SK-N-SH (cell line): ENCODE measurements at regions not wholly inside any gene's neighbourhood (a gene's known extent, or its start where the extent isn't known, plus 50 kb on each side); places are given as distances from the start of the nearest gene placed in this dataset.

Source experiments
- JUND ChIP-seq: IDR thresholded peaks from 2 replicates; pipeline ENCODE4 v1.4.0; 2012
- POLR2AphosphoS5 ChIP-seq: IDR thresholded peaks from 2 replicates; pipeline ENCODE4 v1.6.1; 2012; ENCODE audit warnings: low read depth, low read length
- RAD21 ChIP-seq: IDR thresholded peaks from 2 replicates; pipeline ENCODE4 v1.6.1; 2012; ENCODE audit warnings: mild to moderate bottlenecking, low read length
- TF ChIP-seq, protein P1 (sequence below): fragments of 200-600 bp; sonication (generic); IDR thresholded peaks from 2 replicates; pipeline ENCODE4 v1.6.1; 2017; ENCODE audit warnings: antibody characterized with exemption, mild to moderate bottlenecking, moderate library complexity

DNA sequence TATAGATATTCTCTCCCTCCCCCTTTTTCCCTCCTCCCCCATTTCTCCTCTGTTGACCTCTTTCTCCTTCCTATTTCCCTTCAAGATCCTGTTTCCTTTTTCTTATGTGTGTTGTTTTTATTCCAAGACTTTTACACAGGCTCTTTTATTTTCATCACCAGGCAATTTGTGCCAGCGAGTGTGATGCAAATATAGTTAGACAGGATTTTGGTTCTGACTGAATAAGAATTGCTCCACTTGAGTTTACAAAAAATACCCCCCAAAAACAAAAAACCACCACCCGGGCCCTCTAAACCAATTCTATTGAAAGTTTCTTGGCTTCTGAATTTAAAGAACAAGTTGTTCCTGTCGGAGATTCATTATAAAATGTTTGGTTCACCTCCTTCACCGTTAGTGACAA lies 50.9 kb upstream of the MAPK4 start (continued):
- TF ChIP-seq, protein P1, sequence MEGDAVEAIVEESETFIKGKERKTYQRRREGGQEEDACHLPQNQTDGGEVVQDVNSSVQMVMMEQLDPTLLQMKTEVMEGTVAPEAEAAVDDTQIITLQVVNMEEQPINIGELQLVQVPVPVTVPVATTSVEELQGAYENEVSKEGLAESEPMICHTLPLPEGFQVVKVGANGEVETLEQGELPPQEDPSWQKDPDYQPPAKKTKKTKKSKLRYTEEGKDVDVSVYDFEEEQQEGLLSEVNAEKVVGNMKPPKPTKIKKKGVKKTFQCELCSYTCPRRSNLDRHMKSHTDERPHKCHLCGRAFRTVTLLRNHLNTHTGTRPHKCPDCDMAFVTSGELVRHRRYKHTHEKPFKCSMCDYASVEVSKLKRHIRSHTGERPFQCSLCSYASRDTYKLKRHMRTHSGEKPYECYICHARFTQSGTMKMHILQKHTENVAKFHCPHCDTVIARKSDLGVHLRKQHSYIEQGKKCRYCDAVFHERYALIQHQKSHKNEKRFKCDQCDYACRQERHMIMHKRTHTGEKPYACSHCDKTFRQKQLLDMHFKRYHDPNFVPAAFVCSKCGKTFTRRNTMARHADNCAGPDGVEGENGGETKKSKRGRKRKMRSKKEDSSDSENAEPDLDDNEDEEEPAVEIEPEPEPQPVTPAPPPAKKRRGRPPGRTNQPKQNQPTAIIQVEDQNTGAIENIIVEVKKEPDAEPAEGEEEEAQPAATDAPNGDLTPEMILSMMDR = no peak
- TF ChIP-seq JUND (no peak), POLR2AphosphoS5 (no peak), RAD21 (no peak)
- TF ChIP-seq, all 33 proteins: peak for 0
